Activated naive CD4-positive, alpha-beta T cell treated with anti-CD3 and anti-CD28 coated beads, Interleukin-2, amount 10 ng/mL, durations not matched to agents 7 days and 5 days (primary cell): ENCODE measurements at regions not wholly inside any gene's neighbourhood (a gene's known extent, or its start where the extent isn't known, plus 50 kb on each side); places are given as distances from the start of the nearest gene placed in this dataset.

Experiments
- CTCF ChIA-PET: fragments of 350-600 bp; sonication (Branson Sonifier 250); formaldehyde crosslinking; loops from one replicate; lab custom pipeline; 2021; ENCODE audit warnings: antibody characterized with exemption; lab: Charles Lee
- DNase-seq: peaks from one replicate; pipeline ENCODE4 v3.0.0-alpha.2; 2020
- H3K27ac Mint-ChIP-seq: one replicate; pipeline ENCODE4 v1.8.0; 2021; ENCODE audit warnings: mild to moderate bottlenecking, moderate library complexity, mixed read lengths
- H3K27me3 Mint-ChIP-seq: one replicate; pipeline ENCODE4 v1.8.0; 2021; ENCODE audit warnings: mild to moderate bottlenecking, mixed read lengths
- H3K36me3 Mint-ChIP-seq: one replicate; pipeline ENCODE4 v1.8.0; 2021; ENCODE audit warnings: mixed read lengths
- H3K4me1 Mint-ChIP-seq: one replicate; pipeline ENCODE4 v1.8.0; 2021; ENCODE audit warnings: mixed read lengths
- H3K4me3 Mint-ChIP-seq: one replicate; pipeline ENCODE4 v1.8.0; 2021; ENCODE audit warnings: mild to moderate bottlenecking, moderate library complexity, mixed read lengths
- H3K9me3 Mint-ChIP-seq: one replicate; pipeline ENCODE4 v1.8.0; 2021; ENCODE audit warnings: mixed read lengths

DNA sequence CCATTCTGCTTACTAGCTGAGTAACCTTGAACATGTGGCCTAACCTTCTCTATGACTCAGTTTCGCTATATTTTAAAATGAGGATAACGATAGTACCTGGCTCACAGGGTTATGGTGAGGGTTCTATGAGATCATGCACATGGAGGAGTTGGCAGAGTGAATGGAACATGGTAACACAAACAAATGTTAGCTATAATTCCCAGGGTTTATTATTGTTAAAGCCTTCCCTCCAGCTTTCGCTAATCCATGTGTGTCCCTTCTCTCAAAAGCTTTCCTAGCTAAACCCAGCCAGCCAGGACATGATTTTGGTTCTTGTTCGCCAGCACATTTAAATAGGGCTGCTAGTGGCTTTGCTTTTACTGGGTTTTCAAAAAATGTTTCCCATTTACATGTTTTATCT, 361.0 kb upstream of the NFE2L3 start:
- Mint-ChIP-seq H3K9me3 (no peaks in the 10 kb centered on the region), H3K4me1 (no peaks in the 10 kb centered on the region), H3K4me3 (no peak overlapping the region), H3K27me3 (no peaks in the 10 kb centered on the region), H3K36me3 (no peaks in the 10 kb centered on the region), H3K27ac (no peak overlapping the region)
- DNase-seq, result no peak
- CTCF ChIA-PET, result no interaction called here

DNA sequence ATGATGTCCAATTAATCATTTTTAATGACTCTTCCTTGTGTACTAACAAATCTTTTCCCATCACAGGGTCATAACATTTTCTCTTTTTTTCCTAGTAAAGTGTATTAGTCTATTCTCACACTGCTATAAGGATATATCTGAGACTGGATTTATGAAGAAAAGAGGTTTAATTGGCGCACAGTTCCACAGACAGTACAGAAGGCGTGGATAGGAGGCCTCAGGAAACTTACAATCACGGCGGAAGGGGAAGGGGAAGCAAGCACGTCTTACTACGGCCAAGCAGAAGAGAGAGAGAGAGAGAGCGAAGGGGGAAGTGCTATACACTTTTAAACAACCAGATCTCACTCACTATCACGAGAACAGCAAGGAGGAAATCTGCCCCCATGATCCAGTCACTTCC, 359.4 kb upstream of the NFE2L3 start:
- DNase-seq, result no peak
- Mint-ChIP-seq H3K4me3 (no peak overlapping the region), H3K4me1 (no peaks in the 10 kb centered on the region), H3K27me3 (no peaks in the 10 kb centered on the region), H3K36me3 (no peaks in the 10 kb centered on the region), H3K27ac (no peak overlapping the region), H3K9me3 (no peaks in the 10 kb centered on the region)
- CTCF ChIA-PET, result no interaction called here

DNA sequence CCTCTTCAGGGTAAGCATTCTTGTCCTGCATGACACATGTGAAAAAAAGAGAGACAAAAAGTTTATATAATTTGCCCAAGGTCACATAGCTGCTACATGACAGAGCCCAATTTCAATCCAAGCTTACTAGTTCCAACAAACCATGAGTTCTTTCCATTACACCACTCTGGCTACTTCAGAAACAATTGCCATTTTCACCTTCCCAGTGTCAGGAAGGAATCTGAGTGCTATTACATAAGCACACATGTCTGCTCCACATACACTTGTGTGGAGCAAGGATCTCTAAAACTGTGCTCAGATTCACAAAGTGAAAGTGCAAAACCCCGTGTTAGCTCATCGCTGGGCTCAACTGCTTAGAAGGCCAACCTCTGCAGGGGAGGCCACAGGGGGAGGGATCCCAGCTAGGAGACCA, 356.2 kb upstream of the NFE2L3 start:
- Mint-ChIP-seq H3K27ac (no peak overlapping the region), H3K36me3 (no peaks in the 10 kb centered on the region), H3K4me1 (no peaks in the 10 kb centered on the region), H3K4me3 (no peak overlapping the region), H3K27me3 (peaks cover 4% of the 10 kb centered on the region), H3K9me3 (no peaks in the 10 kb centered on the region)
- CTCF ChIA-PET, result no interaction called here
- DNase-seq, result no peak

DNA sequence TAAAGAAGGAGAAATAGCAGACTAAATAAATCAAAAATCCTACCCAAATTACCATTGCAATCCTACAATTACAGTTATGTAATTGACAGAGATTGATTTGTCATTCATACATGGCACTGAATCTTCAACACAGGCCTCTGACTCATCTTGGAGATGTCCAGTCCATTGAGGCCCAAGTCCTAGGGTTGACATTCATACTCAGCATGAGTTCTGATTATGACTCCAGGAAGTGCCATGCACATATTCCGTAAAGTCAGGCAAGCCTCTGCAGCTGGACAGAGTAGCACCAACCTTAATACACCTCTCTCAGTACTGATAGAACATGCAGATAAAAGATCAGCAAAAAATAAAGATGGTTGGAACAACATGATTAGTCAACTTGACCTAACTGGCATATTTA, 353.7 kb upstream of the NFE2L3 start:
- Mint-ChIP-seq H3K27ac (no peak overlapping the region), H3K4me3 (no peak overlapping the region), H3K36me3 (no peaks in the 10 kb centered on the region), H3K9me3 (no peaks in the 10 kb centered on the region), H3K4me1 (no peaks in the 10 kb centered on the region), H3K27me3 (peaks cover 4% of the 10 kb centered on the region)
- CTCF ChIA-PET, result no interaction called here
- no peak for DNase-seq

DNA sequence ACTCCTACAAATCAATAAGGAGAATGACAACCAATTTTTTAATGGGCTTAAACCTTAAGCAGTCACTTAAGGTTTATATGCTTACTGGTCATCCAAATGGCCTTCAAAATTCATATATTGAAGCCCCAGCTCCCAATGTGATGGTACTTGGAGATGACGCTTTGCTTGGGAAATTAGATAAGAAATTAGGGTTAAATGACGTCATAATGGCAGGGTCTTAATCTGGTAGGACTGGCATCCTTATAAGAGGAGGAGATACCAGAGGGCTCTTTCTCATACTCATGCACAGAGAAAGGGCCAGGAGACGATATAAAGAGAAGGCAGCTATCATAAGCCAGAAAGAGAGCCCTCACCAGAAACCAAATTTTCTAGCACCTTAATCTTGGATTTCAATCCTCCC, 350.8 kb upstream of the NFE2L3 start:
- Mint-ChIP-seq H3K9me3 (no peaks in the 10 kb centered on the region), H3K27ac (no peak overlapping the region), H3K4me3 (no peak overlapping the region), H3K4me1 (no peaks in the 10 kb centered on the region), H3K36me3 (no peaks in the 10 kb centered on the region), H3K27me3 (peaks cover 4% of the 10 kb centered on the region)
- CTCF ChIA-PET, result interaction anchor here (0.6 kb wide), 1 partner anchor 38 kb away, joined by 6 read pairs; no protein-coding TSS in a partner anchor
- DNase-seq, result no peak

DNA sequence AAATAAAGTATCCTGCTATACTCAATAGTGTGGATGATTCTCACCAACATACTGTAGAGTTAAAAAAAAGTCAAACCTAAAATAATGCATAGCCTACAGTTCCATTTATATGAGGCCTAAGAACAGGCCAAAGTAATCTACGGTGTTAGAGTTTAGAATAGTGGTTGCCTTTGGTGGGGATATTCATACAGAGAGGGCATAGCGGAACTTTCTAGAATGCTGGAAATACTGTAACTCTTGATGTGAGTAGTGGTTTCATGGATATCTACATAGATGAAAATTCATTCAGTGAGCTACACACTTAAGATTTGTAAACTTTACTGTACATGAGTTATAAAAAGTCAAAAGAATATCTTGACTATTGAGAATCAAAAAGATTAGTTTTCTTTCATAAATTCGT, 349.9 kb upstream of the NFE2L3 start:
- no peak overlapping the region for H3K27ac Mint-ChIP-seq
- H3K9me3 Mint-ChIP-seq, result no peaks in the 10 kb centered on the region
- H3K4me3 Mint-ChIP-seq, result no peak overlapping the region
- H3K36me3 Mint-ChIP-seq, result no peaks in the 10 kb centered on the region
- H3K4me1 Mint-ChIP-seq, result no peaks in the 10 kb centered on the region
- peaks cover 8% of the 10 kb centered on the region for H3K27me3 Mint-ChIP-seq
- no peak for DNase-seq
- CTCF ChIA-PET, result no interaction called here

DNA sequence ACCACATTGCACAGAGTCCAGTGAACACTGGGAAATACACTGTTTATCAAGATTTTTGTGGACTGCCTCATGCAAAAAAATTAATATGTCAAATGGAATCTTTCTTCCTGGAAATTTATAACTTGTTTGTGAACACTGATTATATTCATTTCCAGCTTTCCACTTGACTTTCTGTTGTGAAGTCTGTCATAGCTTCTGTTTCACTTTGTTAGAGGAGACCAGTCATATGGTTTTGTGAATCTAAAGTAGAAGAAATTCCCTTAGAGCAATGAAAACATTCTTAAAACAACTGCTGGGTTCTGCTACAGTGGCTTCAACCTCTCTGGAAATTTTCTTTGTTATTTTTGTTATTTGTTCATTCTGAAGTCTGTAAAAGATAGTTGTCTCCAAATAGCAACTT, 349.5 kb upstream of the NFE2L3 start:
- H3K27me3 Mint-ChIP-seq, result peaks cover 8% of the 10 kb centered on the region

DNA sequence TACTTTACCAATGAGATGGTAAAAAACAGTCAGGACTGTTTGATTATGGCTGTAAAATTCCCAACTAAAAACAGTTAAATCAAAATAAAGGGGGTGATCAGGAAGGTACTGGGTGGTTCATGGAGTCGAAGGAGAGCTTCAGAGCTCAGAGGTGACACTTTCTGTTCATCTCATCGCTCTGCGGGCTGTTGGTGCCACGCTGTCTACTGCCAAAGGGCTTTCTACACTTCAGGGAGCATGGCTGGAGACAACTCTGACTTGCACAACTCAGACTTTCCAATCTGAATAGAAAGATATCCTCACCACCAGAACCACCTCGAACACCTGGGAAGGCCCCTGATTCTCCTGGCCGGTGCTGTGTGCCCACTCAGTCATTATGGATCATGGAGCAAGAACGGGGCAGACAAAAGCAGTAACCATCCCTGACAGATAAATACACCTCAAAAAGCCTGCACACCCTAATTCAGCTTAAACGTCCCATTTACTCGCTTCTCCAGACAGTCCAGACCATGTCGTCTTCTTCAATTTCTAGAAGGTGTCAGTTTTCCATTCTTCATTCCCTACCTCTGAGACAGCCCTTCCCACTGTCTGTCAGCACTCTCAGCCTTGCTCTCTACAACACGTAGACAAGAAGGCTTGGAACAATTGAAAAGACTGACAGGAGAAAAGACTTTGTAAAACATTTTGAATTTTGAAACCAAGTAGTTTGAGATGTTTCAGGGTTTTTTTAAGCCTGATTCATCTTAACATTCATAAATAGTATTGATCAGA, 348.7 kb upstream of the NFE2L3 start:
- CTCF ChIA-PET, result no interaction called here
- Mint-ChIP-seq H3K9me3 (no peaks in the 10 kb centered on the region), H3K4me3 (no peak overlapping the region), H3K27ac (no peak overlapping the region), H3K27me3 (peaks cover 4% of the 10 kb centered on the region), H3K36me3 (no peaks in the 10 kb centered on the region), H3K4me1 (no peaks in the 10 kb centered on the region)
- no peak for DNase-seq

More for the DNA sequence above, 349.5 kb upstream of the NFE2L3 start:
- Mint-ChIP-seq H3K27ac (no peak overlapping the region), H3K9me3 (no peaks in the 10 kb centered on the region), H3K4me1 (no peaks in the 10 kb centered on the region), H3K36me3 (no peaks in the 10 kb centered on the region), H3K4me3 (no peak overlapping the region)
- DNase-seq, result no peak
- CTCF ChIA-PET, result no interaction called here

DNA sequence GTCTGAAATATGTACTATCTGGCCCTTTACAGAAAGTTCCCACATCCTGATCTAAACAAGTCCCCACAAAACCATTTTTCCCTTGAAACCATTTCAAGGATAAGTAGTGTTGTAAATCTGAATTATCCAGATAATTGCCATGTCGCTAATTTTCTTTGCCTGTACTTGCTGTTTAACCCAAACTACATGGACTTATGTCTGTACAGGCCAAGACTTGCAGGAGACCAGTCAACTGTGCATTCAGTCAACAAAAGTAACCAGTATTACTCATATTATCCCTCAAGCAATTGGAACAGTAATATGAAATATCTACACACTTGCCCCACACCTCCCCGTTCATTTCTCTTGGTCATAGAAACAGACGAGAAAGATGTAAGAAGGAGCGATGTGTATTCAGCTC, 347.8 kb upstream of the NFE2L3 start:
- Mint-ChIP-seq H3K4me1 (no peaks in the 10 kb centered on the region), H3K9me3 (no peaks in the 10 kb centered on the region), H3K27me3 (peaks cover 4% of the 10 kb centered on the region), H3K36me3 (no peaks in the 10 kb centered on the region), H3K27ac (no peak overlapping the region), H3K4me3 (no peak overlapping the region)
- CTCF ChIA-PET, result no interaction called here
- DNase-seq, result no peak

DNA sequence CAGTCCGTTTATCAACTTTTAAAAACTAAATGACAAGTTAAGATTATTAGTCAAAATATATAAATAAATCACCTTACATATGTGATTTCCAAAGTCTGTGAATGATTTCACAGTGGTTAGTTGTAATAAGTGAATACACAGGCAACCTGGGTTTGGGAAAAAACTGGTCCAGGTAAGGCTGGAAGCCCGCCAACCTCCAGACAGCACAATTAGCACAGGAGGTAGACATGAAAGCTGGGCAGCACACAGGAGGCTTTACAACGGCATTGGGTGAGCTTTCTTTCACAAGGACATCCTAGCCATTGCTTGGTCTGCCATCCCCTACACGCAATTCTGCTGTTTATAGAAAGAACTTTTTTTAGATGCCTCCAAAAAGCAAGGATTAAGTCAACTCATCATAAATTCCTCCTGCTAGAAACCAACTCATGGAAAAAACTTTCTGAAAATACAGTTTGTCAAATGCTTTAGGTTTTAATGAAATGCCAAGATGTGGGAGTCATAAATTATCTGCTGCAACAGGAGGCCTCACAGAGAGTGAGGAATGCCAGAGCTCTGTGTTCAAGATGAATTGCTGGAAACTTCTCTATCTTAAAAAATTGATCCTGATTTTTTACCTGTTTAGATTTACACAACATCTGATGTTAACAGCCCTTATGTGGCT, 346.8 kb upstream of the NFE2L3 start:
- Mint-ChIP-seq H3K27ac (no peak overlapping the region), H3K4me1 (no peaks in the 10 kb centered on the region)
- CTCF ChIA-PET, result no interaction called here

DNA sequence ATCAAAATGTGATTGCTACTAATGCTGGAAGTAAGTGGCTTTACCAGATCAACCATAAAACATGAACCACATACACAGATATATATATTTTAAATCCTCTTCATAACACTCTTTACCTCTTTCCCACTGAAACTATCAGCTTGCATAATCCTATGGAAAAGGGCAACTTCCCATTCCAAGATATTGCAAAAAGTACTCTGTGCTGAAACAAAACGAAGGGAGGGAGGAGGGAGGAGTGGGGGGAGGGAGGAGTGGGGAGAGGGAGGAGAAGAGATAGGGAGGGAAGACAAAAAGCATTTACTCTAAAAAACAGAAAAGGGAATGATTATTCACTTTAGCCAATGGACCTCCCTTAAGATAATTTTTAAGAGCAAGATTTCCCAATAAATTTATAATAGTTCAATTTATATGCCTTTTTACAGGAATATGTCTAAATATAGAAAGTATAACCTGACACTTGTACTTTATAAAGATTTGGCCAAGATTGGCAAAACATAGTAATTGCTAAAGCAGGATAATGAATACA, 344.8 kb upstream of the NFE2L3 start:
- no peak overlapping the region for H3K4me3 Mint-ChIP-seq
- no peaks in the 10 kb centered on the region for H3K4me1 Mint-ChIP-seq
- no peaks in the 10 kb centered on the region for H3K9me3 Mint-ChIP-seq
- H3K27me3 Mint-ChIP-seq, result peaks cover 4% of the 10 kb centered on the region
- no peak overlapping the region for H3K27ac Mint-ChIP-seq
- no peak for DNase-seq
- H3K36me3 Mint-ChIP-seq, result no peaks in the 10 kb centered on the region
- CTCF ChIA-PET, result no interaction called here

More for the DNA sequence above, 346.8 kb upstream of the NFE2L3 start:
- Mint-ChIP-seq H3K36me3 (no peaks in the 10 kb centered on the region), H3K27me3 (peaks cover 4% of the 10 kb centered on the region), H3K9me3 (no peaks in the 10 kb centered on the region), H3K4me3 (no peak overlapping the region)
- no peak for DNase-seq

DNA sequence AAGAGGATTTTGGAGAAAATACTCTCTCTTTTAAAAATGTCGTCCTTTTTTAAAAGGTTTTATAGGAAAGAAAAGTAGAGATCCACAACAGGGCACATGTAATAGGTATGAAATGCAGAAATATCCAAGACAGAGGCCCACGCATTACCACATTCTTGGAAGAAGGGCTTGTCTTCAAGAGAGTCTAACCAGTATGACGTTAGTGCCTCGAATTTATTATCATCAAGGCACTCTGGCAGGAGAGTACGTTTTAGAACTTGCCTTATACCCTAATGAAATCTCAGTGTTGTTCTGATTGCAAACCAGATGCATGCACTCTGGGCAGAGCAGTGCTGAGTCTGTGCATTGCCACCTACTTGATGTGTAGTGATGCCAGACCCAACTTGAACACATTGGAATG, 342.6 kb upstream of the NFE2L3 start:
- no peak for DNase-seq
- Mint-ChIP-seq H3K27ac (no peak overlapping the region), H3K4me3 (no peak overlapping the region), H3K36me3 (no peaks in the 10 kb centered on the region), H3K27me3 (peaks cover 4% of the 10 kb centered on the region), H3K4me1 (no peaks in the 10 kb centered on the region), H3K9me3 (no peaks in the 10 kb centered on the region)
- CTCF ChIA-PET, result no interaction called here

DNA sequence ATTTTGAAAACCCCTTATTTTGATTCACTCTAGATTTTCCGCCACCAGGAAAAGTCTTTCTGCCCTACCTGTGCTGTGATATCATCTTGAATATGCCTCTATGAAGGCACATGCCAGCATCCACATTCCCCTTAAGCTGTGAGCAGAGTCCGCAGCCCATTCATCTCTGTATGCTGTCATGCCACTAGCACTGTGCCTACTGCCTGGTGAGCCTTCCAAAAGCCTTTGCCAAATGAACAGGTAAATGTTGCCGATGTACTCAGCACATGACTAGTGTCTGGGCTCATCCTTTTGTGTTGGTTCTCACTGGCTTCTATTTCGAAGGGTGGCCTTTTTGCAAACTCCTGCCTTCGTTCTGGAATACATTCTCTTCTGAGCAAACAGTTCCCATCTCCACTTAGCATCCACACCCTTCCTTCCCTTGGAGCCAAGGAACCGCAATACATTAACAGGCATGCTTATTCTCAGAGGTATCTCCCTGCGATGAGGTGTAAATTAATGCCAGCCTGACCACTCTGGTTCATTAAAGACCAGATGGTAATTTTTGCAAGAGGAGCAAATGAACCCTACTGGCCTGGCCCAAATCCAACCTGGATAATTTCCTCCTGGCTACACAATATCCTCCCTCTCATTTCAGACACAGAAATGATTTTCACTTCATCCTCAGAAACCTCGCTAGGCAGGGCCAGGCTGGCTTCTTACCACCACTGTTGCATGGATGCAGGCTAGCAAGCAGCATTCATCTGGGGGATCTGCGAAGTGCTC, 339.7 kb upstream of the NFE2L3 start:
- Mint-ChIP-seq H3K36me3 (no peaks in the 10 kb centered on the region), H3K27ac (no peak overlapping the region), H3K27me3 (no peaks in the 10 kb centered on the region), H3K9me3 (no peaks in the 10 kb centered on the region), H3K4me1 (no peaks in the 10 kb centered on the region), H3K4me3 (no peak overlapping the region)
- CTCF ChIA-PET, result no interaction called here
- DNase-seq, result no peak

DNA sequence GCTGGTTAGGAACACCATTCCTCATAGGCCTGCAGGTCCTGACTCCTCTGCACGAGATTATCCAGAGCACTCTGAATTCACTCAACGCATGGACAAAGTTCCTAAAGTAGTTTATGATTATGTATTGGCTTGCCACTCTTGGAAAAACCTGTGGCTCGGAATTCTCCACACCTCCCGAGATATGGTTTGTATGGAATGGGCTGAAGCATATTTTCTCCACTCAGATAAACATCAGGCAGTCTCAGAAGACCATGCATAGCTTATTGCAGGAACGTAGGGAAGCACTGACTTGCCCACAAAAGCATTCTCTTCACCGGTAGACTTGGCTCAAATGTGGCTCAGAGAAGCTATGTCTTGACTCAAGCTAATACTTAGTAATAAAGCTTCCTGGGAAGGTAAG, 338.6 kb upstream of the NFE2L3 start:
- Mint-ChIP-seq H3K36me3 (no peaks in the 10 kb centered on the region), H3K4me3 (no peak overlapping the region), H3K27ac (no peak overlapping the region), H3K9me3 (no peaks in the 10 kb centered on the region), H3K4me1 (no peaks in the 10 kb centered on the region), H3K27me3 (peaks cover 7% of the 10 kb centered on the region)
- no peak for DNase-seq
- CTCF ChIA-PET, result no interaction called here
